SH-SY5Y (cell line): ENCODE measurements at regions not wholly inside any gene's neighbourhood (a gene's known extent, or its start where the extent isn't known, plus 50 kb on each side); places are given as distances from the start of the nearest gene placed in this dataset.

Experiments
- GATA2 ChIP-seq: IDR thresholded peaks from 2 replicates; pipeline ENCODE4 v1.6.1; 2011; ENCODE audit warnings: mild to moderate bottlenecking, low read depth, low read length
- GATA3 ChIP-seq: IDR thresholded peaks from 2 replicates; pipeline ENCODE4 v1.6.1; 2011; ENCODE audit warnings: low read depth, mild to moderate bottlenecking, low read length, moderate library complexity

- no peak for TF ChIP-seq GATA2
- no peak for TF ChIP-seq GATA3
These were observed 850.2 kb upstream of the ADAMTS5 start for GRCh38 chr21:27817074-27817473.
